Adrenal gland (tissue), 9 donors: ENCODE measurements at regions not wholly inside any gene's neighbourhood (a gene's known extent, or its start where the extent isn't known, plus 50 kb on each side); places are given as distances from the start of the nearest gene placed in this dataset.
A peak's percentile ranks its signal among the peaks of the same experiment; 100 is the strongest.

ENCODE experiments used
- DNase-seq, 7 donors: peaks; one replicate each; pipeline ENCODE4 v3.0.0-alpha.2; 2019 to 2020
- H3K27ac ChIP-seq, 5 donors: fragments of 200-600 bp; sonication (generic) in 4 of 5; 1 replicate in 3 of 5; 2 replicates in 2 of 5; pipeline versions ENCODE4 v1.5.1 to v1.8.0; 2016 to 2020; ENCODE audit warnings: mild to moderate bottlenecking in 1 of 5
- H3K27me3 ChIP-seq: fragments of 200-600 bp; 2 replicates; pipeline ENCODE4 v1.8.0; 2021
- H3K36me3 ChIP-seq, 2 donors: fragments of 200-600 bp; replicated peaks in 1 of 2; 1 replicate in 1 of 2; 2 replicates in 1 of 2; pipeline versions ENCODE4 v1.5.1 to v1.8.0; 2018 to 2022
- H3K4me1 ChIP-seq, 2 donors: fragments of 200-600 bp; replicated peaks in 1 of 2; 1 replicate in 1 of 2; 2 replicates in 1 of 2; pipeline versions ENCODE4 v1.5.1 to v1.8.0; 2018 to 2021
- H3K4me3 ChIP-seq, 4 donors: fragments of 200-600 bp; sonication (generic) in 3 of 4; one replicate each; pipeline ENCODE4 v1.5.1; 2016 to 2018
- H3K9me3 ChIP-seq, 3 donors: fragments of 200-600 bp; sonication (generic) in 1 of 3; replicated peaks in 1 of 3; 1 replicate in 2 of 3; 2 replicates in 1 of 3; pipeline versions ENCODE4 v1.5.1 to v1.8.0; 2016 to 2021
- CTCF ChIP-seq, 6 experiments: fragments of 450-650 bp in 4 of 6; fragments of 200-600 bp in 2 of 6; sonication (generic) in 1 of 6; IDR thresholded peaks; 1 replicate in 5 of 6; 2 replicates in 1 of 6; pipeline versions ENCODE4 v1.5.1 to v1.8.0; 2016 to 2021; ENCODE audit warnings: antibody characterized with exemption in 6 of 6, mild to moderate bottlenecking in 2 of 6, moderate library complexity in 1 of 6
- POLR2A ChIP-seq, 2 donors: fragments of 450-650 bp; IDR thresholded peaks; one replicate each; pipeline ENCODE4 v1.6.1; 2017; ENCODE audit warnings: antibody characterized with exemption in 2 of 2, mild to moderate bottlenecking in 2 of 2, moderate library complexity in 1 of 2
- WGBS, 4 donors: extraction: QIAGEN DNeasy Blood & Tissue Kit in 2 of 4; methylation state at CpG; one replicate each; pipeline versions ENCODE4 v1.1.5 to v1.1.7; 2013 to 2017; 5-methylcytosine and 5-hydroxymethylcytosine counted together
- intact Hi-C, 2 donors: fragments of 100-400 bp; cut with DNase I; formaldehyde crosslinking; loops; one replicate each; pipeline versions ENCODE4 v1.14.1 to v1.15.0; 2022 to 2023
- donor health status: healthy with polysubstance abuse.
- donor health status: Bipolar disorder and iron deficiency.
- donor health status: DM: yes; HTN: yes; CAD: no.
- donor health status: DM: no; HTN: no; CAD: no.
- donor health status: DM: no; HTN: no; CAD: no.

GRCh38 chr15:39491886-39492490 lies 88.9 kb upstream of the THBS1 start:
- no peak for DNase-seq
- Histone ChIP-seq H3K4me3 (no peak overlapping the region), H3K27me3 (no peaks in the 10 kb centered on the region), H3K9me3 (no peaks in the 10 kb centered on the region), H3K27ac (peak overlapping the region in 1 of 5 donors; percentile 22), H3K4me1 (peaks cover 0 to 15% of the 10 kb centered on the region in 2 donors), H3K36me3 (no peaks in the 10 kb centered on the region)
- intact Hi-C loops = no loop called here
- WGBS, 4 donors = 57 to 63% (median 60%) methylated on average over 4 of the region's 4 CpGs
- TF ChIP-seq CTCF (IDR thresholded peaks at IDR 0.05) = no peak
- TF ChIP-seq POLR2A (IDR thresholded peaks at IDR 0.05) = no peak

- H3K9me3 ChIP-seq = no peaks in the 10 kb centered on the region
- H3K27me3 ChIP-seq = no peaks in the 10 kb centered on the region
- H3K36me3 ChIP-seq = no peaks in the 10 kb centered on the region
- intact Hi-C loops = no loop called here
- TF ChIP-seq POLR2A (IDR thresholded peaks at IDR 0.05) (no peak), CTCF (IDR thresholded peaks at IDR 0.05) (no peak)
- H3K4me1 ChIP-seq = peaks cover 0 to 15% of the 10 kb centered on the region in 2 donors
- no peak overlapping the region for H3K27ac ChIP-seq
- DNase-seq = no peak
- no peak overlapping the region for H3K4me3 ChIP-seq
- 42 to 53% (median 50%) methylated on average over 3 of the region's 3 CpGs for WGBS, 4 donors
Observed at GRCh38 chr15:39493424-39494067, 87.3 kb upstream of the THBS1 start.

GRCh38 chr15:39494462-39494861 lies 86.4 kb upstream of the THBS1 start:
- TF ChIP-seq CTCF (IDR thresholded peaks at IDR 0.05) = no peak
- no peak for TF ChIP-seq POLR2A (IDR thresholded peaks at IDR 0.05)
- DNase-seq = no peak
- no peaks in the 10 kb centered on the region for H3K9me3 ChIP-seq
- WGBS, 4 donors = 87 to 93% (median 91%) methylated on average over 2 of the region's 2 CpGs
- H3K36me3 ChIP-seq = no peaks in the 10 kb centered on the region
- no peak overlapping the region for H3K4me3 ChIP-seq
- intact Hi-C loops = no loop called here
- H3K27ac ChIP-seq = no peak overlapping the region
- H3K4me1 ChIP-seq = peaks cover 0 to 15% of the 10 kb centered on the region in 2 donors
- no peaks in the 10 kb centered on the region for H3K27me3 ChIP-seq

- H3K27me3 ChIP-seq = no peaks in the 10 kb centered on the region
- H3K4me3 ChIP-seq = no peak overlapping the region
- no peaks in the 10 kb centered on the region for H3K9me3 ChIP-seq
- peak overlapping the region in 1 of 5 donors; percentile 37 for H3K27ac ChIP-seq
- no peaks in the 10 kb centered on the region for H3K36me3 ChIP-seq
- TF ChIP-seq CTCF (IDR thresholded peaks at IDR 0.05) (no peak), POLR2A (IDR thresholded peaks at IDR 0.05) (no peak)
- peaks cover 0 to 15% of the 10 kb centered on the region in 2 donors for H3K4me1 ChIP-seq
- no peak for DNase-seq
- WGBS, 4 donors = 46 to 56% (median 49%) methylated on average over 7 to 8 of the region's 8 CpGs
- intact Hi-C loops = no loop called here
Observed at GRCh38 chr15:39495871-39496840, 84.7 kb upstream of the THBS1 start.
